NCI-H69 (cell line): ENCODE measurements at regions not wholly inside any gene's neighbourhood (a gene's known extent, or its start where the extent isn't known, plus 50 kb on each side); places are given as distances from the start of the nearest gene placed in this dataset.
A peak's percentile ranks its signal among the peaks of the same experiment; 100 is the strongest.

Source experiments
- DNase-seq: peaks from one replicate; lab custom pipeline; 2025; lab: John Stamatoyannopoulos, UW

DNA sequence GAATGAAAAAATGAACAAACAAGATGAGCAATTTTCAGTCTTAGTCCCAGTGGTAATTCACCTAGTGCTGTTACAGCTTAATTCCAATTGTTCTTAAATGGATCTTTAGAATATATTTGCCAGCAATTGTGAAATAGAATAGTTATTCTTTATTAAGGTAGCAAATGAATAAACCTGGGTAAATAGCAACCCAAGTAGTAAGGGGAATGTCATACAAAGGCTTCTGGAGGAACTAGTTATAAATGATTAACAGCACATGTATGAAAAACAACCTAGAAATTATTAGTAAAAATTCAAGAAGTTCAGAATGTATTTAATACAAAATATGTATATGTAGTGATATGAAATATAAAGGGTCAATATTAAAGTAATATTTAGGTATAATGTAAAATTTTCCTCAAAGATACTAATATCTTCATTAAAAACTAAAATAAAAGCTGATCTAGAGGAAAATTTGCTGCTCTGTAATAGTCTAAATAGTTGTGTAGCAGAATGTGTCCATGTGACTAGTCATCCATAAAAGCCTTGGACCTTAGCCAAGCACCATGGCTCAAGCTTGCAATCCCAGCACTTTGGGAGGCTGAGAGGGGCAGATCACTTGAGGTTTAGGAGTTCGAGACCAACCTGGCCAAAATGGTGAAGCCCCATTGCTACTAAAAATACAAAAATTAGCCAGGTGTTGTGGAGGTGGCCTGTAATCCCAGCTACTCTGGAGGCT, 535.9 kb upstream of the ATXN8OS start:
- DNase-seq, result peak; percentile 18

DNA sequence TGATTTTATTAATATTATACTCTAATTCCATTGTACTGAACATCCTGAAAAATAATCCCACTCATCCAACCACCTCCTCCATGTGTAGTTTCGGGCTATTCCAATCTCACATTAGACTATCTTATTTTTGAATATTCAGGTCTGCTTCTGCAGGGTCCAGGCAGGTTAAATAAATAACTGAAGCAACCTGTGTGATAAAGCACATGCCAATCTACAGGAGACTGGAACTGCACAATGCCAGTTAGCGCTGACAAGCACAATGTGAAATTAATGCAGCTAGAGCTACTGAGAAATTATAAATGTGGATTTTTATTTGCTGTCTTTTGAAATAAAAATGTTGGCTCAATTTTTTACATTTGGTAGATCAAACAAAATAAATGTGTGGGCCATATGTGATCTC, 540.1 kb upstream of the ATXN8OS start:
- no peak for DNase-seq

DNA sequence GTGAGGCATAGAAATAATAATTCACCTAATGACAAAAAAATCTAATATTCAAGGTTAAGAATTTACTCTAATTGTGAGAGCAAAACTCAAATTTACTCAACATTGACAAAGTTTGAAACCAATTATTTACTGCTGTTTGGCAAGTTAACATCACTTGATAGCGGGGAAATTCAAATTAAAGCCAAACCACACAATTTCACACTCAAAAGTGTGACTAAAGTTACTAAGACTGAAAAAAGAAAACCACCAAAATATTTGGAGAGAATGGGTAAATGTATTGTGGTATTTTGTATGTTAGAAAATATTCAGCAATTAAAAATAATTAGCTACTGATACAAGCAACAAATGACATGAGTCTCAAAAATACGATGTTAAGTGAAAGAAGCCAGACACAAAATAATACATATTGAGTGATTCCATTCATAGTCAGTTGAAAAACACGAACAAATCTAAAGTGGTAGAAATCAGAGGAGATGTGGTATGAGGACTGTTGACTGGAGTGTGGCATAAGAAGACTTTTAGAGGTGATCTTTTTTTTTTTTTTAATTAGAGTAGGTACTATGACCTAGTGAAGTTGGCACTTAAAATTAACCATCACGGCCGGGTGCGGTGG, 541.4 kb upstream of the ATXN8OS start:
- no peak for DNase-seq

DNA sequence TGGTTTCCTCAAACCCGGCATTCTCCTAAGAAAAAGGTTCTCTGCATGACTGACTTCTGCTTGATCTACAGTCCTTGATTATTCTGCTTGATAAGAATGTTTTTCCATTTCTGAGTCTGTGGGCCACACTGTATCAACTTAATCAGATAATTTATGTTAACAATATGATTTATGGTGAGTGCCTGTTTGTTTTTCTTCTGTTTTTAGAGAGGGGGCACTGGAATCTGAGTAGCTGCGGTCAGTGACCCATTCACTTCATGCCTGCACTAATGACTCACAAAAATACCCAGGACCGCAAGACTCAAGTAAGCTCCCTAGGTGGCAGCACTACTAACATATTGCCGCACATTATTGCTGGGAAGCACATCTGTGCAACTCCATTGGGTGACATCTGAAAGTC, 542.3 kb upstream of the ATXN8OS start:
- peak; percentile 66 for DNase-seq

DNA sequence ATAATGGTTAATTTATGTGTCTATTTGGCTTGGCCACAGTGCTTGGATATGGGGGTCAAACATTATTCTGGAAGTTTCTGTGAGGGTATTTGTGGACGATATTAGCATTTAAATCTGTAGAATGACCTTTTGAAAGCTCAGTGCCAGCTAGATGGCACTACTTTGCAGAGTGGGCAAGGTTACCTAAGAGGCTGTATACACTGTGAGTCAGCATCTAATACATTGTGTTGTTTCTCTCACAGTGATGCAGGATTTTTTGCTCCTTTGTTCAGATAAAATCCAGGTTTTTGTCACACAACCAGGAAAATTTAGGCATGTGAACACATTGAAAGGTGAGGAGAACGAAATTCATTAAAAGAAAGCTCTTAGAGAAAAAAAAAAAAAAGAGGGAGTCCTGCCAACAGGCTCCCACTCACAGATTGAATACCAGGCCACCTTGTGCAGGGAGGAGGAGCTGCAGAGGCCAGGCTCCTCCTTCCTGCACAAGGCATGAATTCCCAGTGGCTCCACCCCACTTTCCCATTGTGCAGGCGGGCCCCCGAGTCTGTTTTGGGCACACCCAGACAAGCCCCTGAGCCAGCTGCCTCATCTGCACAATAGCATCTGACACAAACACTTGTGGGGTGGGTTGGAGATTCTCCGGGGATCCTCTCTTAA, 551.0 kb upstream of the ATXN8OS start:
- no peak for DNase-seq

DNA sequence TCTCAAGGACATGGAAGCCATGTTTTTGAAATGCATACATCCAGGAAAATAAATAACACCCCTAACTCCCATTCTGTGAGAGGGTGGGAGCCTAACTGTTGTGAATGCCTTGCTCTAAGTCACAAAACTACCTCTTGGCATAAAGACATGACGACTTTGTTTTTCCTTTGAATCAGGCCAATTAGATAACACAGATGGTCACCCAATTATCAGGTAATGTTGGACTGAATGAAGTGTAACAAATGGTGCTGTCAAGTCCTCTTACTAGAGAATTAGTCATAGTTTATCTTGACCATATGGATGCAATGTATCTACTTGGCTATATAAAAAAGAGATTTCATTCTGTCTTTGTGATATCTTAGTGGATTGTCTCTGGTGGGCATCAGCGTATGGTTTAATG, 553.6 kb upstream of the ATXN8OS start:
- DNase-seq, result peak; percentile 73

DNA sequence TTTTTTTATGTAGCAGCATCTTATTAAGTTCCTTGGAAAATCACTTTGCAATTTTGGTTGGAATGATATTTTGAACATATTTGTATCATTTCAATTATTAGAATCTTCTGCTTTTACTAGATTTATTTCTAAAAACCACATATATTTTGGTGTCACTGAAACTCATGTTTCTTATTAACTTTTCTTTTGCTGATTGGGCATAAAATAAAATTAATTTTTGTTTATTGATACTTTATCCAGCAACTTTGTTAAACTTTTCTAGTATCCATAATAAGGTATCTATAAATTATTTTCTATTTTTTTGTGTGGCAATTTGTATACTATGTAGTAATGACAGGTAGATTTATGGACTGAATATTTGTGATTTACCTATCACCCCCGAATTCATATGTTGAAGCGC, 556.4 kb upstream of the ATXN8OS start:
- no peak for DNase-seq

DNA sequence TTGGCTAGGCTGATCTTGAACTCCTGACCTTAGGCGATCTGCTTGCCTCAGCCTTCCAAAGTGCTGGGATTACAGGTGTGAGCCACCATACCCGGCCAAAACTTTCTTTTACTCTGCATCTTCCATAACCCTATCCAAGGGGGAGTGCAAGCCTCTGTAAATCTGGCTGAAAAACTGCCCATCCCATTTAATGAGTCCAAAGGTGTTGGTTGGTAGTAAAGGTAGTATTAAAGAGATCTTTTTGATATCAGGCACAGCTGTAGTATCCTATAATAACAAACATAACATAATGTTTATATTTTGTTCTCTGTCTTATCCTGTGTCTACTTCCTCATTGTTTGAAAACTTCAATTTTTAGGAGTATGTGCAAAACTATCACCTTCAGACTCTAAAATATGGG, 559.8 kb upstream of the ATXN8OS start:
- no peak for DNase-seq

DNA sequence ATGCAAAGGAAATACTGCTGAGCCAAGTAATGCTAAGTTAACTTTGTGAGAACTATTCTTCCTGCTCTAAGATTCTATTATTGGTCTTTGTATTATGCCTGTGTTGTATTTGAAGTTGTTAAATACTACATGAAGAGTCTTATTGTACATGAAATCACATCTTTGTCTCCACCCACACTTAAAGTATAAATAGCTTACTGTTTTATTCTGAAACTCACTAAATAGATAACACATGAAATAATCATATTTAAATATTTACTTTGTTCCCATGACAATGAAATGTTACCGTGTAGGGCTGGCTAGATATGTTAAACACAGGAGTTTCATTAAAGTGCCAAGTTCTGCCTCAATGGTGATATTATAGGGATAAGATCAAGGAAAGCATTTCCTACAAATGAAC, 562.1 kb upstream of the ATXN8OS start:
- DNase-seq, result no peak

DNA sequence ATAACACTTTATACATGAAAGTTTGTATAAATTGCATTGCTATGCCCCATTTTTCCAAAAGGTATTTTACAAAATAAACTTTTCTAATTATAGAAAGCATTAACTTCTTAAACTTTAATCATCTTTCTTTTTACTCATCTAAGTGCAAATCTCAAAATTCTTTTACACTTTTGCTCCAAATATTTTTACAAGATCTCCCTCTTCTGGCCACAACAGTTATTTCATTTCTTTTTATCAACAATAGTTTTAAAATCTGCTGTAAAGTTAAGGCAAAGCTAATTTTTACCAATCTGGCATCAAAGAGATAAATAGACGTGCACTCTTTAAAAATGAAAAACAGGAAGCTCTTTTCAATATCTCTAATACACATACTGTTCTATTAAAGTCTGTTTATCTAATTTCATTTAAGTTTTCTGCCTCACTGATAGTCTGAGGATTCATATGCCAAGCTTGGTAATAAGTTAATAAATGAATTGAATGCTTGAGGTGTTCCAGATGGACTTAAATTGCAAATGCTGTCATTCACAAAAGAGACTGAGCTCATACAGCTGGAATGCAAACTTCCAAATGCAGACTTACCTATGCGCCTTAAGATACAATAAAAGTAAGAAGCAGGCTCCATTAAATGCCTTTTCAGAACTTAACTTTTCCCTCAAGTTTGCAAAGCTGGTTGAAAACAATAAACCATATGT, 583.0 kb upstream of the ATXN8OS start:
- peak; percentile 4 for DNase-seq

DNA sequence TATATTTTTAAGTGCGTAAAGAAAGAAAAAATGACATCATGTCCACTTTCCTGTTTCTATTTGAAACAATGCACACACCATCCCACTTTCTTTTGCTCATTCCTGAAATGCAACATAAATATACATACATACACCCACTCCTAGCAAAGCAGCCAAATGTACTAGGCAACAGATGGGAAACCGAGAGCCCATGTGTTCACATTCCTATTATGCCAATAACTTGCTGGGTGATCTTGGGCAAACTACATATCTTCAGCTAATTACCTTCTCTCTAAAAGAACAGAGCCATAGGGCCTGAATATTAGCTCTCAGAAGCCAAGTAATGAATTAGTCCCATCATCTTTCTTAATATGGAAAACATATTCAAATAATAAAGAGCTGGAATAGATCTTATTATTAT, 610.6 kb upstream of the ATXN8OS start:
- DNase-seq, result no peak

DNA sequence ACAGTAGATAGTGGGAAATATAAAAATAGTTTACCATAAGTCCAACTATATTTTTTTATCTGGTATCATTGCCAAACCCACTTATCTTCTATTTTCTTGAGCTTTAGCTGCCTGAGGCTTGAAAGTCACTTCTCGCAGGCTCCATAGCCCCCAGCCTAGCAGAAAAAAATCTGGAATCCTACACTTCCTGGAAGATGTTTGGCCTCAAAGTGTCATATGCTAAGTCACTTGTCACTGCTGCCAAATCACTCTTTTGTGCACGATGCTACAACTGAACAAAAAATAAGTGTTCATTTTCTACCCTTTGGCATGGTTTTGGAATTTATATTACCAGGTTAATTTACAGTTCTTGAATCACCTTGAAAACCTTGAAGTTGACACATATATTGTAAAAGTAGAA, 612.5 kb upstream of the ATXN8OS start:
- DNase-seq, result no peak

DNA sequence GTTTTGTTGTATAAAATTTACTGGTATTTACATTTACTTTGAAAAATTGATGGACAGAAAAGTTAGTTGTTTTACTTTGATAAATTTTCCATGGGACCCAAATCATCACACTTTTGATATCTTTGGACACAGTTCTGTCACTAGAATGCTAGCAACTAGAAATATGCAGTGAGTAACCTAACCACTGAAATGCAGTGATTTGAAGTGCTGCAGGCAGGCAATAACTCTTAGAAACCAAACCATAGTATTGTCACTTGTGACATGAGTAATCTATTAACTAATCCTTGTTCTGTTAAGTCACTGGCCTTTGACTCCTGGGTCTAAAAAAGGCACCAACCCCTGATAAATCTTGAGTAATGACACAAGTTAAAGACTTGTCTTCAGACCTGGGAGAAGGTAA, 620.0 kb upstream of the ATXN8OS start:
- DNase-seq, result no peak

DNA sequence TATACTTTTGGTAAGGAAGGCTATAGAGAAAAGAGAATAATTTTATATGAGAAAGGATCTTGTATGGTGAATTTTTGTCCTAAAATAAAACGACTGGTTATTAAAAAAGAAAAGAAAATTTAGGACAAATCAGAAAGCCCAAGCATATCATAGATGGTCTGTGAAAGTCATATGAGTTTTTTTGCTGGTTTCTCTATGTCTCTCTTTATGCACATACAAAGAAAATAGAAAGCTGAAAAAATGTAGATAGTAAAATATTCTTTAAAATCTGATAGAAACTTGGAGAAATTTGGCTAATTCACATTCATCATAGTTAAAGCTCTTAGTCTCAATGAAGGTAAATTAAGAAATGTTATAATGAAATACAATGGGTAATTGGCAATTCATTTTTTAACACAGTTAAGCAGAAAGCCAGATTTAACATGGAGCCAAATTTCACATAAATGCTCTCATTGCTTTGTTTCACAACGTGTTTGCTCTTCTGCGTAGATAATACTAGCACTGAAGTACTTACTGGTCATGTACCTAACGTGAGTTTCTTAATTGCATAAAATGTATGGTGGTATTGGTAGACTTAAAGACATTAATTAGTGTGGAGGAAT, 621.5 kb upstream of the ATXN8OS start:
- DNase-seq, result no peak

DNA sequence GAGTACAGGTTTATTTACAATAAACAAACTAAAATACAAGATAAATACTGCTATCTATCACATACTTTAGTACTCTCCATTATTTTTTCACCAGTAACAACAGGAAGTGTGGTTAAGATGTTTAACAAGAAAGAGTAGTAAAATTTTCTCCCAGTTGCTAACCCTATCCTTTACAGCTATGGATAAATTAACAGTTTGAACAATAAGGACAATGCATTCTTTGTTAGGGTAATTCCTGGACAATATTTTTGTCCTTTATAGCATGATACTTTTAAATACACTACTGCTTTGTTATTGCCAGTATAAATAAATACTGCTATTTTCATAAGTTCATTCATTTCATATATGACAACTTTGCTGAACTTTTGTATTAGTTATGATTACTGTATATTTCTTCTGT, 630.2 kb upstream of the ATXN8OS start:
- no peak for DNase-seq

DNA sequence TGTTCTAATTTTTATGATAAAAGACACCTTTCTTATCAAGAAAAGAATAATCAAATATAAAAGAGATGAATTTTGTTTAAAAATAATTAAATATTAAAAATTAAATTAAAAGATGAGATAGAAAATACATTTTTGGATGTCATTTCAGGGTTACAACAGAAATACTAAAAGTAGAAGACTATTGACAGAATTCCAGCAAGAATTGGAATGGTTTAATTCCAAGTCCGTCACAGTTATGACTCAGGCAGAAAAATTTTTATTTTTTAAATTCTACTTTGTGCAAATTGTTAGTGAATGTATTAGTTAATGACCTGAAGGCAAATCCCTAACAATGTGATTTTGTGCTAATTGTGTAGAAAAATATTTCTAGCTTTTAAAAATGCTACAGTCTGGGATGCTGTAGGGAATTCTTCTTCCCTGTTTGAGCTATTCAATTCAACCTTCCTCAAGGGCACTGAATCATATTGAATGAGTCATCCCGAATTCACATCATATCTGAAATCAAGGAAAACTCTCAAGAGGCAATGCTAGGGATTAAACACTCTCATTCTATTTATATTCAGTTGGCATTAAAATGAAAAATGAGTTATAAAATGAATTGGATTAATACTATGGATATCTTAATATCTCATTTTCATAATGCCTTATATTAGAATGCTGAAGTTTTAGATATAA, 633.5 kb upstream of the ATXN8OS start:
- no peak for DNase-seq

DNA sequence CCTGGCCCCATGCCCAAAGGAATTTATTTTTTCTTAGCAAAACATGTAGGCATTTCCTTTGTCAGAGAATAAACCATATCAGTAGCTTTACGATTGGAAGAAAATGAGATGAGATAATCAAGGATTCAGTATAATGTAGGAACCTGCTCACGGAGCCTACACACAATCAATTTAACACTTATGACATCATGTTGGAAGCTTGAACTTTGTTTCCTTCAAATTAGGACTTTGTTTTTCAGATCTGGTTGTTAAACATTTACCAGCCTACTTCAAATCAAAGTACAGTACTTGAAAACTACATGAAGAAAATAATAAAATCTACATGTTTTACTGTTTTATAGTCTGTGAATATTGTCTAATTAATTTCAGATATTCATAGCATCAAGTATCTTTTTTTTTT, 639.0 kb upstream of the ATXN8OS start:
- no peak for DNase-seq

DNA sequence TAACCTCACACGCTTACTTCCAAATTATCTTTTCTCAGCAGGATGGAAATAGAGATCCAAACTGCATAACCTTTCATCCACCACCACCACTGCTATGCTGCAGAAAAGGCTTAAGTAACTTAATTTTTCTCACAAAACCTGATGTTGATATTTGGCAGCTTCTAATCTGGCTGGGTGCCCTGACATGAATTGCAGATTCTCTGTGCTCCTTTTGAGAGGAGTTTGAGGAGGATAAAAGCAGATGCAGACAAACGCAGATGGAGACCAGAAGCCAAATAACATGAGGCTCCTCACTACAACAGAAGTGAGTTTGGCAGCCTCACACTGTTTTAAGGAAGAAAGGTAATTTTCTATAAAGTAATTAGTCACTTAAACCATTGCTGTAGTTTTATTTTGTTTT, 646.2 kb upstream of the ATXN8OS start:
- peak; percentile 10 for DNase-seq

DNA sequence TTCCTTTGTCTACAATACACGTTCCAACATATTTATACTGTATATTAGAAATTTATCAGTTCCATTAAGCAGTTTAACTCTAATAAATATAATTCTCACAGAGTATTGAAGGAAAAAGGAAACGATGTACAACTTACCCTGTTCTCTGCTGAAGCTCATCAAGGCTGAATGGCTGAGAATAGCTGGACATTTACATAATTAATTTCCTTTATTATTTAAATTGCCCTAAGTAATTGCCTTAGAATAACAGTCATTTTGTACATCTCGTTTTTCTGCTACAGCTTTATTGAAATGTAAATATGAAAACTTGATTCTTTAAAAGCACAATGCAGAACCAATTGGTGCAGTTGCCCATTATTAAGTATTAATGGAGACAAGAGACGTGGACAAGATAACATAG, 648.3 kb upstream of the ATXN8OS start:
- no peak for DNase-seq

DNA sequence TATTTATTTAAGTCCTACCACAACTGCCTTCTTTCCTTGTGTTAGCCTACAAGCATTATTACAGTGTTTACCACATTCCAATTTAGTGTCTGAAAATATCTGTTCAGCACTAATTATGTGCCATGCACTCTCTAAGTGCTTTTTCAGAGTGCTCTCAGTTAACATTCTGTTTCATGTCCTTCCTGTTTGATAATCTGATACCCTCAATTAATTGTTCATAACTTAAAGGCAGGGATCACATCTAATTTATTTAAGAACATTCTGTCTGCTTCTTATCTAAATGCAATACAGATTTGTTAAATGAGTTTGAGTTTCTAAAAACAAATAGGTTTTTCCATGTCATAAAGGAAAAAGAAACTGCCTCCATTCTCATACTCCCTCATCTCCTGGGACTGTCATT, 649.6 kb upstream of the ATXN8OS start:
- peak; percentile 32 for DNase-seq

DNA sequence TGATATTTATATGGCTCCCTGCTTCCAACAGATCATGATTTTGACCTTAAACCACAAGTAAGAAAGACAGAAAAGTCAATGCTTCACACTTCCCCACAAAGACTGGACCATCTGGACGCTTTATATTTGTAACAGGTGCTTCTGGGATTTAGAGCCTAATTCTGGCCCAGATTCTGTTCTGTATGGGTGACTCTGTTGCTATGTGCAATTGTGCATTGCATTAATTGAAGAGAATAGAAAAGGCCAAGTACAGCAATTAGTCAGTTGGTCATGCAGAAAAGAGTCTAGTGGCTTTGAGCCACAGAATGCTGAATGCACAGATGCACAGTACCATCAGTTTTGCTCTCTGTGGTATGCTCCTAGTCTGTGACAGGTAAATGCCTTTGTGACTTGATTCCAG, 657.4 kb upstream of the ATXN8OS start:
- peak; percentile 65 for DNase-seq

DNA sequence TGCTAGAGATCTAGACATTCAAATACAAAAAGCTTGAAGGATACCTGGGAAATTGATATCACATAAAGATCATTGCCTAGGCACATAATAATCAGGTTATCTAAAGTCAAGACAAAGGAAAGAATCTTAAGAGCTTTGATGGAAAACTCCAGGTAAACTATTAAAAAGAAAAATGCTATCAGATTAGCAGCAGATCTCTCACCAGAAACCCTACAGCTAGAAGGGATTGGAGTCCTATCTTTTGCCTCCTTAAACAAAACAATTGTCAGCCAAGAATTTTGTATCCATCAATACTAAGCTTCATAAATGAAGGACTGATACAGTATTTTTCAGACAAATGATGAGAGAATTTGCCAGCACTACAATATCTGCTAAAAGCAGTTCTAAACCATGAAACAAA, 682.4 kb upstream of the ATXN8OS start:
- DNase-seq, result no peak
